Stomach (tissue), 8 donors: ENCODE measurements at regions not wholly inside any gene's neighbourhood (a gene's known extent, or its start where the extent isn't known, plus 50 kb on each side); places are given as distances from the start of the nearest gene placed in this dataset.

Experiments used
- DNase-seq, 2 donors: peaks; one replicate each; pipeline versions ENCODE4 v3.0.0 to v3.0.0-alpha.2; 2013 to 2019
- H3K27ac ChIP-seq, 5 donors: fragments of 200-600 bp in 4 of 5; sonication (generic) in 4 of 5; one replicate each; pipeline ENCODE4 v1.5.1; 2013 to 2019; ENCODE audit warnings: mild to moderate bottlenecking in 1 of 5, moderate library complexity in 1 of 5
- H3K27me3 ChIP-seq, 3 donors: fragments of 200-600 bp; sonication (generic); one replicate each; pipeline ENCODE4 v1.5.1; 2017 to 2019; ENCODE audit warnings: mixed run types in 1 of 3
- H3K36me3 ChIP-seq, 4 donors: fragments of 200-600 bp; sonication (generic); 1 replicate in 3 of 4; 2 replicates in 1 of 4; pipeline ENCODE4 v1.5.1; 2016 to 2019
- H3K4me1 ChIP-seq, 4 donors: fragments of 200-600 bp; sonication (generic); one replicate each; pipeline ENCODE4 v1.5.1; 2016 to 2019
- H3K4me3 ChIP-seq, 4 donors: fragments of 200-600 bp; sonication (generic) in 3 of 4; one replicate each; pipeline ENCODE4 v1.5.1; 2016 to 2019; ENCODE audit warnings: mild to moderate bottlenecking in 1 of 4
- H3K9me3 ChIP-seq, 4 donors: fragments of 200-600 bp; sonication (generic); one replicate each; pipeline ENCODE4 v1.5.1; 2016 to 2019
- EP300 ChIP-seq: sonication (generic); formaldehyde crosslinking; IDR thresholded peaks from one replicate; pipeline ENCODE4 v1.6.1; 2017; ENCODE audit warnings: antibody characterized with exemption
- POLR2A ChIP-seq, 4 donors: fragments of 450-650 bp; IDR thresholded peaks; one replicate each; pipeline ENCODE4 v1.6.1; 2016; ENCODE audit warnings: antibody characterized with exemption in 4 of 4, control low read depth in 2 of 4, mild to moderate bottlenecking in 1 of 4, moderate library complexity in 1 of 4
- POLR2AphosphoS5 ChIP-seq, 3 donors: sonication (generic); formaldehyde crosslinking; IDR thresholded peaks; one replicate each; pipeline ENCODE4 v1.6.1; 2016; ENCODE audit warnings: antibody characterized with exemption in 3 of 3
- WGBS, 5 donors: extraction: QIAGEN DNeasy Blood & Tissue Kit in 3 of 5; methylation state at CpG; one replicate each; pipeline versions ENCODE4 v1.1.5 to v1.1.7; 2013 to 2018; 5-methylcytosine and 5-hydroxymethylcytosine counted together
- intact Hi-C: fragments of 100-400 bp; cut with DNase I; formaldehyde crosslinking; loops from one replicate; pipeline ENCODE4 v1.15.1; 2023; ENCODE audit warnings: low total_unique reads
- TF ChIP-seq, protein P1 (sequence below), 7 experiments: fragments of 450-650 bp in 4 of 7; fragments of 200-600 bp in 3 of 7; sonication (generic) in 3 of 7; IDR thresholded peaks; one replicate each; pipeline ENCODE4 v1.5.1; 2016 to 2019; ENCODE audit warnings: antibody characterized with exemption in 7 of 7, control low read depth in 2 of 7, mild to moderate bottlenecking in 1 of 7
- donor health status: healthy with polysubstance abuse.
- donor health status: Bipolar disorder and iron deficiency.
- donor health status: healthy.

DNA sequence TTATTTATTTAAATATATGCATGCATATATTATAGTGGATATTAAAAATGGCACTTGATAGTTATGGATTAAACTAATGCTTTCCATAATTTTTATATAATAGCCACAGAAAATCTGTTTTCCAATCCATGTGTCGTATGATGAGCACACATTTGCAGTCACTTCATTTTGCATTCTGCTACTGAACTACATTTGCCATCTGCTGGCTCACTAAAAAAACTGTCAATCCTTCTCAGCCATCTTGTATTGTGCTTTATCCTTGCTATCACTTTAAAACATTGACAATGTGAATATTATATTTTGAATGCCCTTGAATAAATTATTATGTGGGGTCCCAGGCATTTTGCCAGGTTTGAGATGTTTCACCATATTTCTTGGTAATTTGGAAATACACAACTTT, 586.6 kb downstream of the DNAH5 start:
- Histone ChIP-seq H3K27ac (no peak overlapping the region), H3K36me3 (no peaks in the 10 kb centered on the region), H3K9me3 (no peaks in the 10 kb centered on the region), H3K4me3 (no peak overlapping the region), H3K27me3 (no peaks in the 10 kb centered on the region), H3K4me1 (no peaks in the 10 kb centered on the region)
- WGBS, 5 donors, result 0 to 95% (median 47%) methylated on average over 1 of the region's 1 CpG
- intact Hi-C loops, result no loop called here
- TF ChIP-seq POLR2A (IDR thresholded peaks at IDR 0.05), result no peak
- TF ChIP-seq, protein P1, sequence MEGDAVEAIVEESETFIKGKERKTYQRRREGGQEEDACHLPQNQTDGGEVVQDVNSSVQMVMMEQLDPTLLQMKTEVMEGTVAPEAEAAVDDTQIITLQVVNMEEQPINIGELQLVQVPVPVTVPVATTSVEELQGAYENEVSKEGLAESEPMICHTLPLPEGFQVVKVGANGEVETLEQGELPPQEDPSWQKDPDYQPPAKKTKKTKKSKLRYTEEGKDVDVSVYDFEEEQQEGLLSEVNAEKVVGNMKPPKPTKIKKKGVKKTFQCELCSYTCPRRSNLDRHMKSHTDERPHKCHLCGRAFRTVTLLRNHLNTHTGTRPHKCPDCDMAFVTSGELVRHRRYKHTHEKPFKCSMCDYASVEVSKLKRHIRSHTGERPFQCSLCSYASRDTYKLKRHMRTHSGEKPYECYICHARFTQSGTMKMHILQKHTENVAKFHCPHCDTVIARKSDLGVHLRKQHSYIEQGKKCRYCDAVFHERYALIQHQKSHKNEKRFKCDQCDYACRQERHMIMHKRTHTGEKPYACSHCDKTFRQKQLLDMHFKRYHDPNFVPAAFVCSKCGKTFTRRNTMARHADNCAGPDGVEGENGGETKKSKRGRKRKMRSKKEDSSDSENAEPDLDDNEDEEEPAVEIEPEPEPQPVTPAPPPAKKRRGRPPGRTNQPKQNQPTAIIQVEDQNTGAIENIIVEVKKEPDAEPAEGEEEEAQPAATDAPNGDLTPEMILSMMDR (IDR thresholded peaks at IDR 0.05), result no peak
- TF ChIP-seq POLR2AphosphoS5 (IDR thresholded peaks at IDR 0.05), result no peak
- TF ChIP-seq EP300, result no peak
- DNase-seq, result no peak

DNA sequence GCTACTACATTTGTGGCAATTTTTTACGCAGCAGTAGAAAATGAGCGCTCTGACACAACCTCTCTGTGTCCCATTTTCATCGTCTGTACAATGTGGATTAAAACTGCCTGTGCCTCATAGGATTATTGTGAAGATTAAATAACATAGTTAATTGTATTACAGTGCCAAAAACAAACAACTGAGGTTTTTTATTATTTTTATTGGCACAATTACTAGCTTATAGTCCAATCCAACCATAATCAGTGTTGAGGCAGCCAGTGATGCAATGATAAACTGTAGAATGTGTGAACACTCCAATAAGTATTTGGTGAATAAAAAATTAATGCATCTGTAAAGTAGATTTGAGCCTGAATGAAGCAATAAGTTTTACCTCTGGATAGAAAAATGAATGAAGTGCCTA, 588.3 kb downstream of the DNAH5 start:
- Histone ChIP-seq H3K27ac (no peak overlapping the region), H3K4me3 (no peak overlapping the region), H3K9me3 (no peaks in the 10 kb centered on the region), H3K4me1 (no peaks in the 10 kb centered on the region), H3K27me3 (no peaks in the 10 kb centered on the region), H3K36me3 (no peaks in the 10 kb centered on the region)
- intact Hi-C loops, result no loop called here
- 80 to 93% (median 87%) methylated on average over 3 of the region's 3 CpGs for WGBS, 5 donors
- DNase-seq, result no peak
- TF ChIP-seq POLR2AphosphoS5 (IDR thresholded peaks at IDR 0.05) (no peak), POLR2A (IDR thresholded peaks at IDR 0.05) (no peak), EP300 (no peak)
- TF ChIP-seq, protein P1 (IDR thresholded peaks at IDR 0.05), result no peak

DNA sequence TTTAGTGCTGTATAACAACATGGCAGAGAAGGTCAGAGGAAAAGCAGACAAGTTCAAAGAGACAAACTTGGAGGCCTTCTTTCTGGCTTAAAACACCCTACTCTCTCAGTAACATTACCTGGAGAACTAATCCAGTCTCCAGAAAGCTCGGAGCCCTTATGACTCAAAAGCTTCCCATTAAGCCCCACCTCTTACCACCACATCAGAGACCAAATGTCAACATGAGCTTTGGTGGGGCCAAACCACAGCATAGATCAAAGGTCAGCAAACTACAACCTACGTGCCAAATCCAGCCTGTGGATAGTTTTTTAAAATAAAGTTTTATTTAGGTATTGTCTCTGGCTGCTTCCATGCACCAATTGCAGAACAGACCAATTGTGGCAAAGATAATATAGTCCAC, 589.9 kb downstream of the DNAH5 start:
- DNase-seq, result no peak
- no peak for TF ChIP-seq POLR2AphosphoS5 (IDR thresholded peaks at IDR 0.05)
- TF ChIP-seq, protein P1 (IDR thresholded peaks at IDR 0.05), result no peak
- TF ChIP-seq POLR2A (IDR thresholded peaks at IDR 0.05), result no peak
- no peak for TF ChIP-seq EP300
- Histone ChIP-seq H3K27ac (no peak overlapping the region), H3K36me3 (no peaks in the 10 kb centered on the region), H3K9me3 (no peaks in the 10 kb centered on the region), H3K27me3 (no peaks in the 10 kb centered on the region), H3K4me1 (no peaks in the 10 kb centered on the region), H3K4me3 (no peak overlapping the region)
- WGBS, 5 donors, result 19 to 50% (median 29%) methylated on average over 2 of the region's 2 CpGs
- intact Hi-C loops, result no loop called here

DNA sequence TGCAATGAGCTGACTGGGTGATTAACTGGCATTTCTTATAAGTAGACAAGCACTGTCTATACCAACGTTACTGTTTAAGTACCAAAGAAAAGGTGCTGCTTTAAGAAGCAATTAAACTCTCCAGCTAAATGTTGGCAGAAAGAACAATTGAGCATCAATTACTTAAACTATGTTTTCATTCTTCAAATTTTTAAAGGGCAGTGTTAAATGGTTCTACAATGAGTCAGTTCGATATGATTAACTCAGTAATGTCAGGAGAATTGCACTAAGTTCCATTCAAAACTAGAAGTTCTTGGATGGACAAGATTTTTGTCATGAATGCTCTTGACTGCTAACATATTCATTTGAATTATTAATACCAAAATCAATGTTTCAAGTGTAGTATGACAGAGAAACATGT, 593.7 kb downstream of the DNAH5 start:
- Histone ChIP-seq H3K36me3 (no peaks in the 10 kb centered on the region), H3K9me3 (no peaks in the 10 kb centered on the region), H3K4me1 (no peaks in the 10 kb centered on the region), H3K4me3 (no peak overlapping the region), H3K27ac (no peak overlapping the region), H3K27me3 (no peaks in the 10 kb centered on the region)
- DNase-seq, result no peak
- 61 to 78% (median 69%) methylated on average over 2 of the region's 2 CpGs for WGBS, 5 donors
- intact Hi-C loops, result no loop called here
- TF ChIP-seq POLR2A (IDR thresholded peaks at IDR 0.05), result no peak
- no peak for TF ChIP-seq EP300
- no peak for TF ChIP-seq POLR2AphosphoS5 (IDR thresholded peaks at IDR 0.05)
- TF ChIP-seq, protein P1 (IDR thresholded peaks at IDR 0.05), result no peak
